Activated CD4-positive, alpha-beta T cell treated with anti-CD3 and anti-CD28 coated beads for 48 hours (primary cell): ENCODE measurements at regions not wholly inside any gene's neighbourhood (a gene's known extent, or its start where the extent isn't known, plus 50 kb on each side); places are given as distances from the start of the nearest gene placed in this dataset.

ENCODE experiments used
- DNase-seq: peaks from one replicate; pipeline ENCODE4 v3.0.0-alpha.2; 2020

- DNase-seq, result no peak
Measured at GRCh38 chr2:217262911-217263310, 403.0 kb upstream of the TNP1 start.

- no peak for DNase-seq
Measured at GRCh38 chr2:217261452-217261851, 401.6 kb upstream of the TNP1 start.

- no peak for DNase-seq
Measured at GRCh38 chr2:217260441-217261115, 400.7 kb upstream of the TNP1 start.

- no peak for DNase-seq
Measured at GRCh38 chr2:217258170-217258569, 398.3 kb upstream of the TNP1 start.

GRCh38 chr2:217256251-217256650 lies 396.4 kb upstream of the TNP1 start:
- DNase-seq, result no peak

- DNase-seq, result no peak
Measured at GRCh38 chr2:217254111-217254510, 394.2 kb upstream of the TNP1 start.

- DNase-seq, result no peak
Measured at GRCh38 chr2:217252181-217252580, 392.3 kb upstream of the TNP1 start.

GRCh38 chr2:217250013-217250524 lies 390.2 kb upstream of the TNP1 start:
- DNase-seq, result no peak

GRCh38 chr2:217249121-217250012 lies 389.5 kb upstream of the TNP1 start:
- no peak for DNase-seq

GRCh38 chr2:217248312-217248935 lies 388.6 kb upstream of the TNP1 start:
- DNase-seq, result no peak

- DNase-seq, result no peak
Measured at GRCh38 chr2:217247476-217247875, 387.6 kb upstream of the TNP1 start.

- peak; percentile 9 for DNase-seq
Measured at GRCh38 chr2:217246108-217246507, 386.2 kb upstream of the TNP1 start.

GRCh38 chr2:217244815-217245214 lies 385.0 kb upstream of the TNP1 start:
- DNase-seq, result no peak

- DNase-seq, result no peak
Measured at GRCh38 chr2:217242947-217243346, 383.1 kb upstream of the TNP1 start.

GRCh38 chr2:217231724-217232123 lies 371.9 kb upstream of the TNP1 start:
- no peak for DNase-seq

GRCh38 chr2:217231212-217231611 lies 371.3 kb upstream of the TNP1 start:
- no peak for DNase-seq

- no peak for DNase-seq
Measured at GRCh38 chr2:217228732-217229131, 368.9 kb upstream of the TNP1 start.

GRCh38 chr2:217227794-217228193 lies 367.9 kb upstream of the TNP1 start:
- no peak for DNase-seq

- DNase-seq, result no peak
Measured at GRCh38 chr2:217225596-217225995, 365.7 kb upstream of the TNP1 start.

- DNase-seq, result peak; percentile 61
Measured at GRCh38 chr2:217223222-217223930, 363.5 kb upstream of the TNP1 start.

GRCh38 chr2:217222309-217222910 lies 362.5 kb upstream of the TNP1 start:
- DNase-seq, result peak; percentile 5

- DNase-seq, result no peak
Measured at GRCh38 chr2:217220228-217221013, 360.6 kb upstream of the TNP1 start.
